NCI-H2196 treated with DMSO at 0.1 percent for 48 hours (cell line): ENCODE measurements at regions not wholly inside any gene's neighbourhood (a gene's known extent, or its start where the extent isn't known, plus 50 kb on each side); places are given as distances from the start of the nearest gene placed in this dataset.

Experiments used
- DNase-seq: peaks from one replicate; lab custom pipeline; 2025; ENCODE audit not compliant: unreplicated experiment; lab: John Stamatoyannopoulos, UW

GRCh38 chr18:37657493-37657892 is 91.9 kb upstream of the CELF4 start:
- DNase-seq, result no peak

- no peak for DNase-seq
These were observed 89.3 kb upstream of the CELF4 start for GRCh38 chr18:37654731-37655369.

GRCh38 chr18:37654034-37654433 is 88.4 kb upstream of the CELF4 start:
- no peak for DNase-seq

GRCh38 chr18:37653618-37654017 is 88.0 kb upstream of the CELF4 start:
- DNase-seq, result no peak

GRCh38 chr18:37649930-37650329 is 84.3 kb upstream of the CELF4 start:
- no peak for DNase-seq

GRCh38 chr18:37649416-37649815 is 83.8 kb upstream of the CELF4 start:
- no peak for DNase-seq

- no peak for DNase-seq
These were observed 76.0 kb upstream of the CELF4 start for GRCh38 chr18:37641573-37641972.

- no peak for DNase-seq
These were observed 74.9 kb upstream of the CELF4 start for GRCh38 chr18:37640504-37640903.

GRCh38 chr18:37639846-37640245 is 74.2 kb upstream of the CELF4 start:
- no peak for DNase-seq

- DNase-seq, result no peak
These were observed 71.9 kb upstream of the CELF4 start for GRCh38 chr18:37637478-37637850.

GRCh38 chr18:37636831-37637477 is 71.4 kb upstream of the CELF4 start:
- DNase-seq, result no peak

- no peak for DNase-seq
These were observed 68.9 kb upstream of the CELF4 start for GRCh38 chr18:37634516-37634915.

GRCh38 chr18:37631422-37631821 is 65.8 kb upstream of the CELF4 start:
- DNase-seq, result no peak

GRCh38 chr18:37630334-37630733 is 64.7 kb upstream of the CELF4 start:
- DNase-seq, result no peak

GRCh38 chr18:37628470-37629220 is 63.0 kb upstream of the CELF4 start:
- no peak for DNase-seq

- no peak for DNase-seq
These were observed 58.7 kb upstream of the CELF4 start for GRCh38 chr18:37624318-37624717.

GRCh38 chr18:37619964-37620363 is 54.4 kb upstream of the CELF4 start:
- no peak for DNase-seq

GRCh38 chr18:37617623-37618022 is 52.0 kb upstream of the CELF4 start:
- DNase-seq, result no peak
